Stimulated activated CD4-positive, alpha-beta T cell treated with anti-CD3 and anti-CD28 coated beads, Interleukin-1b, Interleukin-23, amount 100 ng/mL, for 4 hours (primary cell): ENCODE measurements at regions not wholly inside any gene's neighbourhood (a gene's known extent, or its start where the extent isn't known, plus 50 kb on each side); places are given as distances from the start of the nearest gene placed in this dataset.
"Not testable (repeated sequence)": the region's sequence is repeated elsewhere in the genome, so short reads cannot be mapped to it uniquely, and the experiment has no call there.

ENCODE experiments used
- DNase-seq, 2 donors: peaks; one replicate each; pipeline ENCODE4 v3.0.0-alpha.2; 2020; ENCODE audit warnings: low read depth in 2 of 2

GRCh38 chrX:53883196-53883595, 161.1 kb downstream of the PHF8 start:
- no peak for DNase-seq

- no peak for DNase-seq
Measured at GRCh38 chrX:53882331-53882730, 161.9 kb downstream of the PHF8 start.

- DNase-seq: not testable (repeated sequence)
Measured at GRCh38 chrX:53880786-53881185, 163.5 kb downstream of the PHF8 start.

GRCh38 chrX:53859890-53860289, 173.4 kb upstream of the HUWE1 start:
- no peak for DNase-seq

GRCh38 chrX:53831662-53832635, 145.4 kb upstream of the HUWE1 start:
- peak; percentile 23 to 37 for DNase-seq

GRCh38 chrX:53824686-53825085, 138.2 kb upstream of the HUWE1 start:
- DNase-seq: no peak

GRCh38 chrX:53818115-53818514, 131.6 kb upstream of the HUWE1 start:
- DNase-seq: not testable (repeated sequence)

- no peak for DNase-seq
Measured at GRCh38 chrX:53817548-53817947, 131.0 kb upstream of the HUWE1 start.

GRCh38 chrX:53813670-53814440, 127.3 kb upstream of the HUWE1 start:
- no peak for DNase-seq

GRCh38 chrX:53798281-53798680, 111.8 kb upstream of the HUWE1 start:
- DNase-seq: no peak

- no peak for DNase-seq
Measured at GRCh38 chrX:53795576-53795975, 109.1 kb upstream of the HUWE1 start.

- DNase-seq: no peak
Measured at GRCh38 chrX:53794181-53794580, 107.7 kb upstream of the HUWE1 start.

GRCh38 chrX:53768865-53769264, 82.3 kb upstream of the HUWE1 start:
- DNase-seq: no peak

GRCh38 chrX:53768451-53768850, 81.9 kb upstream of the HUWE1 start:
- DNase-seq: no peak

GRCh38 chrX:53767544-53767943, 81.0 kb upstream of the HUWE1 start:
- DNase-seq: no peak

GRCh38 chrX:53757181-53757580, 70.7 kb upstream of the HUWE1 start:
- DNase-seq: not testable (repeated sequence)

- no peak for DNase-seq
Measured at GRCh38 chrX:53746718-53747117, 60.2 kb upstream of the HUWE1 start.

- DNase-seq: no peak
Measured at GRCh38 chrX:53743244-53743643, 56.7 kb upstream of the HUWE1 start.

- no peak for DNase-seq
Measured at GRCh38 chrX:53738370-53738906, 51.9 kb upstream of the HUWE1 start.
